MG63 (cell line): ENCODE measurements at regions not wholly inside any gene's neighbourhood (a gene's known extent, or its start where the extent isn't known, plus 50 kb on each side); places are given as distances from the start of the nearest gene placed in this dataset.
"Not testable (repeated sequence)": the region's sequence is repeated elsewhere in the genome, so short reads cannot be mapped to it uniquely, and the experiment has no call there.

Experiments used
- DNase-seq: peaks from one replicate; pipeline ENCODE4 v3.0.0-alpha.2; 2020
- H3K27me3 ChIP-seq: fragments of 250-450 bp; sonication (Bioruptor Pico); 2 replicates; pipeline ENCODE4 v1.5.1; 2020; ENCODE audit warnings: mild to moderate bottlenecking, moderate library complexity
- H3K36me3 ChIP-seq: fragments of 250-450 bp; sonication (Bioruptor Pico); 2 replicates; pipeline ENCODE4 v1.5.1; 2020; ENCODE audit warnings: mild to moderate bottlenecking, moderate library complexity
- H3K4me3 ChIP-seq: fragments of 250-450 bp; sonication (Bioruptor Pico); 2 replicates; pipeline ENCODE4 v1.5.1; 2020; ENCODE audit warnings: mild to moderate bottlenecking, moderate library complexity
- H3K9me3 ChIP-seq: fragments of 250-450 bp; sonication (Bioruptor Pico); 2 replicates; pipeline ENCODE4 v1.5.1; 2020; ENCODE audit warnings: mild to moderate bottlenecking, moderate library complexity

DNA sequence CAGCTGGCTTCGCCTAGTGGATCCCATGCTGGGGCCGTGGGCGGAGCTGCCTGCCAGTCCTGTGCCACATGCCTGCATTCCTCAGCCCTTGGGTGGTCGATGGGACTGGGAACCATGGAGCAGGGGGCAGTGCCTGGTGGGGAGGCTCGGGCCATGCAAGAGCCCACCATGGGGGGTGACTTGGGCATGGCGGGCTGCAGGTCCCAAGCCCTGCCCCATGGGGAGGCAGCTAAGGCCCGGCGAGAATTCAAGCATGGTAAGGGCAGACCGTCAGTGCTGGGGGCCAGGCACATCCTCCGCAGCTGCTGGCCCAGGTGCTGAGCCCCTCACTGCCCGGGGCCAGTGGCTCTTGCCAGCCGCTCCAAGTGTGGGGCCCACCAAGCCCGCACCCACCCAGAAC is 262.6 kb downstream of the CENPC start:
- H3K36me3 ChIP-seq, result no peaks in the 10 kb centered on the region
- no peaks in the 10 kb centered on the region for H3K27me3 ChIP-seq
- no peaks in the 10 kb centered on the region for H3K9me3 ChIP-seq
- H3K4me3 ChIP-seq, result no peak overlapping the region
- DNase-seq, result no peak

DNA sequence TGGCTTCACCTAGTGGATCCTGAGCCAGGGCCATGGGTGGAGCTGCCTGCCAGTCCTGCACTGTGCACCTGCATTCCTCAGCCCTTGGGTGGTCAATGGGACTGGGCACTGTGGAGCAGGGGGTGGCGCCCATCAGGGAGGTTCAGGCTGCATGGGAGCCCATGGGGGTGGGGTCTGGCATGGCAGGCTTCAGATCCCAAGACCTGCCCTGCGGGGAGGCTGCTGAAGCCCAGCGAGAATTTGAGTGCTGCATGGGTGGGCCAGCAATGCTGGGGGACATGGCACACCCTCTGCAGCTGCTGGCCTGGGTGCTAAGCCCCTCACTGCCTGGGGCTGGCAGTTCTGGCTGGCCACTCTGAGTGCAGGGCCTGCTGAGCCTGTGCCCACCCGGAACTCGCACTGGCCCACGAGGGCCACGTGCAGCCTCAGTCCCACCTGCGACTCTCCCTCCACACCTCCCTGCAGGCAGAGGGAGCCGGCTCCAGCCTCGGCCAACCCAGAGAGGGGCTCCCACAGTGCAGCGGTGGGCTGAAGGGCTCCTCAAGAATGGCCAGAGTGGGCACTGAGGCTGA is 270.0 kb downstream of the CENPC start:
- Histone ChIP-seq H3K9me3 (no peaks in the 10 kb centered on the region), H3K27me3 (no peaks in the 10 kb centered on the region), H3K4me3 (no peak overlapping the region), H3K36me3 (no peaks in the 10 kb centered on the region)
- no peak for DNase-seq

DNA sequence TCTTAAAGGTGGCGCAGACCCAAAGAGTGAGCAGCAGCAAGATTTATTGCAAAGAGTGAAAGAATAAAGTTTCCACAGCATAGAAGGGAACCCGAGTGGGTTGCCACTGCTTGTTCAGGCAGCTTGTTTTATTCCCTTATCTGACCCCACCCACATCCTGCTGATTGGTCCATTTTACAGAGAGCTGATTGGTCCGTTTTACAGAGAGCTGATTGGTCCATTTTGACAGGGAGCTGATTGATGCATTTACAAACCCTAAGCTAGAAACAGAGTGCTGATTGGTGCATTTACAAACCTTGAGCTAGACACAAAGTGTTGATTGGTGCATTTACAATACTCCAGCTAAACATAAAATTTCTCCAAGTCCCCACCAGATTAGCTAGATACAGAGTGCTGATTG is 270.6 kb downstream of the CENPC start:
- DNase-seq, H3K36me3 ChIP-seq, H3K27me3 ChIP-seq, H3K4me3 ChIP-seq, H3K9me3 ChIP-seq: not testable (repeated sequence)

DNA sequence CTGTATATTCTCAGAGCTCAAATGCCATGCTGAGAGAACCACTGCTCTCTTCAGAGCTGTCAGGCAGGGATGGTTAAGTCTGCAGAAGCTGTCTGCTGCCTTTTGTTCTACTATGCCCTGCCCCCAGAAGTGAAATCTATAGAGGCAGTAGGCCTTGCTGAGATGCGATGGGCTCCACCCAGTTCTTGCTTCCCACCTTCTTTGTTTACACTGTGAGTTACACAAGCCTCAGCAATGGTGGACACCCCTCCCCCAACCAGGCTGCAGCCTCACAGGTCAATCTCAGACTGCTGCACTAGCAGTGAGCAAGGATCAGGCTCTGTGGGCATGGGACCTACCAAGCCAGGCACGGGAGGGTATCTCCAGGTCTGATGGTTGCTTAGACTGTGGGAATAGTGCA is 271.6 kb downstream of the CENPC start:
- Histone ChIP-seq H3K4me3 (no peak overlapping the region), H3K27me3 (no peaks in the 10 kb centered on the region), H3K9me3 (no peaks in the 10 kb centered on the region), H3K36me3 (no peaks in the 10 kb centered on the region)
- no peak for DNase-seq

DNA sequence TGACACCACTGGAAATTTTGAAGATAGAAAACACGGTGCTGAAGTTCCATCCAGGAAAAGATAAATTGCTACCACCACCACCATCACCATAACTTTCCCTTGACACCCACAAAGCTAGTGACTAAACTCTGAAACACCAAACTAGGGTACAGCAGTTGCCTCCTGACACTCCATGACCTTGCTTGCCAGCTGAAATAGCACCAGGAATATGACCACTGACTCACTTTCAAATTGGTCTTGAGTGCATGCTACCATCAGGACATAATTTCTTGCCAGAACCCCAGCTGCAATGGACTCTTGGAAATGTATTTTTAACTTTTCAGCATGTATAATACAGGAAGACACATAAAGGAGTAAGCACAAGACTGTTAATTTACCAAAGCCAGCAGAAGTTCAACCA is 283.3 kb downstream of the CENPC start:
- H3K9me3 ChIP-seq, result no peaks in the 10 kb centered on the region
- H3K4me3 ChIP-seq, result no peak overlapping the region
- DNase-seq, result no peak

DNA sequence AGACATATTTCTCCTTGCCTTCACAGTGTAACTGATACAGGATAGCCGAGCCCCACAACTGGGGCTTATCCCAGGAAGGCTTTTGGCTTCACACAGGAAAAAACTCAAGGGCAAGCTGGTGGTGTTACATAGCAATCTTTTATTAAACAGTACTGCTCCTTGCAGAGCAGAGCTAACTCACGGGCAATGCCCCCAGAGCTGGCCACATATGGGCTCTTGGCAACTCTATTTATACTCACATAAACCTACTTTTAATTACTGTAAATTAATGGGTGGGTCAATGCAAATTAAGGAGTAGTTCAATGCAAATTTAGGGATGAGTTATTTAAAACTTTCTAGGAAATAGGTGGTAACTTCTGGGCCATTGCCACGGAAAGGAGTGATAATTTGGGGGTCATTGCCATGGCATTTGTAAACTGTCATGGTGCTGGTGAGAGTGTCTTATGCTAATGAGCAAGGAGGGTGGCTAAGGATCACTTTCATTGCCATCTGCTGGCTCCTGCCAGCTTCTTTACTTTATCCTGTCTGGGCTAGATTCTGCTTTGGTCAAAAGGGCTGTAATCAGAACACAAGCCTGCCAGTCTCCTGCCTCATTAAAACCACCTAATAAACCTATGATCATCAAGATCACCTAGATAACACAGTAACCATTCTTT is 288.8 kb downstream of the CENPC start:
- Histone ChIP-seq H3K4me3 (no peak overlapping the region), H3K36me3 (no peaks in the 10 kb centered on the region), H3K9me3 (no peaks in the 10 kb centered on the region), H3K27me3 (no peaks in the 10 kb centered on the region)
- DNase-seq, result no peak

More for the DNA sequence above, 283.3 kb downstream of the CENPC start:
- no peaks in the 10 kb centered on the region for H3K36me3 ChIP-seq
- no peaks in the 10 kb centered on the region for H3K27me3 ChIP-seq

DNA sequence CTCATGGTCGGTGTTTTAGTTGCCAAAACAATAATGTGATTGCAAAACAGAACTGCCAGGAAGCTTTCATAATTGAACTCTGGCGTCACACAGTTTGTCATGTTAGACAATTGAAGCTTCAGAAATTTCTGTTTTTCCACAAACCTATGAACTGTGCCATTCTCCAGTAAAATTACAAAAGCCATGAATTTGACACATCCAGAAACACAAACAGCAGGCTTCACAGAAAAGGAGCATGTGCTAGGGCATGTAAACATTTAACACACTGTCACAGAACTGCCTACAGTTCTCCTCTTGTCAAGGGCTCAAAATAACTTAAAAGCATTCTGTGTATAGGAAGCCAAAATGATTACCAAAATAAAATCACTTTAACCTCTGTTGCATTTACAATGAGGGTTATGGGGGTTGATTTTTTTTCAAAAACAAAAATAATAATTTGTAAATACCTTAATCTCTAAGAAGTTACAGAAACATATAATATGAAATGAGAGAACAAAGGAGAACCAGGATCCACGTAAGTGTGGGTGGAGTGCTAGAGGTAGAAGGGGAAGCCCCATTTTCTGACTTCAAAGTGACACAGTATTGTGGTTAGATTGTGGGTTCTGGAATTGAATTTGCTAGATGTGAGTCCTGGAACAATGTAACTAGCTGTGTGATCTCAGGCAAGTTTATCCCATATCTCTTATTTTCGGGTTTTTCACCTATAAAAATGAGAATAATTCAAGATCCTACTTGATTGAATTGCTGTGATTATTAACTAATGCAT is 295.0 kb downstream of the CENPC start:
- no peaks in the 10 kb centered on the region for H3K27me3 ChIP-seq
- no peaks in the 10 kb centered on the region for H3K9me3 ChIP-seq
- no peak for DNase-seq
- no peak overlapping the region for H3K4me3 ChIP-seq
- H3K36me3 ChIP-seq, result no peaks in the 10 kb centered on the region

DNA sequence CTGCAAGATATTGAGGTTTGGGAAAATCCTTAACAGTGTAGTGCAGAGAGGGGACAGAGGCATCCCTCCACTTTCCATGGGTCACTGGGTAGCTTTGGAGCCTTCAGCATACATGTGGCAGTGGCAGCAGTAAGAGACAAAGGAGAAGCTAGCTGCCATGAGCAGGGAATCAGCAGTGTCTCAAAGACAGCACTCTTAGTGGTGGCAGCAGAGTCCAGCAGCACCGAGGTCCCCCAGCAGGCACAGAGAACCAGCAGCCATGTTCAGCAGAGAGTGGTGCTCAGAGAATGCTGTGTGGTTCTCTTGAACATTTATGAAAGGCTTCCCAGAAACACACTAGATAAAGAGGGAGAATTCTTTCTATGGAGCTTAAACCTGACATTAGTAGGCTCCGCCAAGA is 308.5 kb downstream of the CENPC start:
- Histone ChIP-seq H3K36me3 (no peaks in the 10 kb centered on the region), H3K27me3 (no peaks in the 10 kb centered on the region), H3K4me3 (no peak overlapping the region), H3K9me3 (no peaks in the 10 kb centered on the region)
- no peak for DNase-seq

DNA sequence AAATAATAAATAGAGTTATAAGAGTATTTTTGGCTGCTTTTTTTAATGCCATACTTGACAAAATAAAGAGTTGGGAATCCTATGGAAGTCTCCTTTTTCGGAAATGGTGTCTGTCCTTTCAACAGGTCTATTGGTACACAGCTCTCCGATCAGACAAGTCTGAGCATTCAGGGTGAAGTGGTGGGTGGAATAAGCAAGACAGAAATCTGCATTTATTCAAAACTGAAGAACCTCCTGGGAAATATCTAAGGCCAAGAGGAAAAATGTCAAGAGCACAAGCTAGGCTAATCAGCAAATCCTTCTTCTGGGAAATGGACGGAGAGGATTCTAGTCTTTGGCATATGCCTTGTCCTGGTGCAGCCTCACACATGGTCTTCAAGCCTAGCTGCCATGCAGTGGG is 309.0 kb downstream of the CENPC start:
- no peak overlapping the region for H3K4me3 ChIP-seq
- H3K27me3 ChIP-seq, result no peaks in the 10 kb centered on the region
- H3K36me3 ChIP-seq, result no peaks in the 10 kb centered on the region
- no peaks in the 10 kb centered on the region for H3K9me3 ChIP-seq
- no peak for DNase-seq

DNA sequence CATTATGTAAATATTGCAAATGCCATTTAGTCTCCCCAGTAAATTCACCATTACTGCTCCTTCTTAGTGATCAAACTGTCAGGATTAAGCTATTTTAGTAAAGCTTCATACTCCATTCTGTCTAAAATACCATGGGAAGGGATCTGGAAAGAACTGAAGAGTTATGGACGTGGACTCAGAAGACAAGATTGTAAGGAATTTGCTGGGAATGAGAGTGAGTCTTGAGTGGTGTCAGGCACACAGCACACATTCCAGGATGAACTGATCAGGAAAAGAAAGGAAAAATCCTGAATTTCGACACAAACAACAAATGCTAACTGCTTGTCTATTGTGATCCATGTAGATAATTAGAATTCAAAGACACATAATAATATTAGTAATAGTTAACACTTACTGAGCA is 311.0 kb downstream of the CENPC start:
- no peaks in the 10 kb centered on the region for H3K9me3 ChIP-seq
- H3K36me3 ChIP-seq, result no peaks in the 10 kb centered on the region
- no peak overlapping the region for H3K4me3 ChIP-seq
- H3K27me3 ChIP-seq, result no peaks in the 10 kb centered on the region
- no peak for DNase-seq

DNA sequence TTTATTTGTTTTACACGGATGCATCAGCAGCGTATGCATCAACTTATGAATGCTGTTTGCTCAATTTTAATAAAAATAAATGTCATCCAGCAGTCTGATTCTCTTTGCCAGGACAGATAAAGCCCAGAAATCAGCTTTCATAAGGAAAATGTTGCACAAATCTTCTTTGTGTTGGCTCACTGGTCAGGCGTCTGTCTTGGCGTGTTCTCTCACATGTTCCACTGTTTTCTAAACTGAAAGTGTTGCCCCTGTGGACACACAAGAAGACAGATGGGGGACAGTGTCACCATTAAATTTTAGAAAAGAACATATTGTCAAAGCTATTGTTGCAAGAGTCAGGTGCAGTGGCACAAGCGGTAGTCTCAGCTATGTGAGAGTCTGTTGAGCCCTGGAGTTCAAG is 316.2 kb downstream of the CENPC start:
- Histone ChIP-seq H3K4me3 (no peak overlapping the region), H3K27me3 (no peaks in the 10 kb centered on the region), H3K36me3 (no peaks in the 10 kb centered on the region), H3K9me3 (no peaks in the 10 kb centered on the region)
- DNase-seq, result no peak

DNA sequence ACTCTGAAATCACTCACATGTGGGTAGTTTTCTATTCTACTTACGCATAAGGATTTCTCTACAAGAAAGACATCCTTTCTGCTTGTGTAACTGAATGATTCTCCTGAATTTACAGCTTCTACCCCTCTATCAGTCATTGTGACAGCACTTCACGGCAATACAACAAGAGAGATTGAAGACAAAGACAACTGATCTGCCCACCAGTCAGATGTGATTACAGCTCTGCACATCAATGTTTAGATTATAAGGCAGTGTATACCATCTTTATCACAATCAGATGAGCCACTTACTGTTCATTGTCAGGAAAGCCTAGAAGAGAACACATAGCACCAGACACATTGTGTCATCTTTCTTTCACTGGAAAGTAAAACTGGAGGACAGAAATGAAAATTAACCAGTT is 324.4 kb downstream of the CENPC start:
- no peaks in the 10 kb centered on the region for H3K36me3 ChIP-seq
- no peaks in the 10 kb centered on the region for H3K27me3 ChIP-seq
- no peaks in the 10 kb centered on the region for H3K9me3 ChIP-seq
- no peak overlapping the region for H3K4me3 ChIP-seq
- DNase-seq, result no peak

DNA sequence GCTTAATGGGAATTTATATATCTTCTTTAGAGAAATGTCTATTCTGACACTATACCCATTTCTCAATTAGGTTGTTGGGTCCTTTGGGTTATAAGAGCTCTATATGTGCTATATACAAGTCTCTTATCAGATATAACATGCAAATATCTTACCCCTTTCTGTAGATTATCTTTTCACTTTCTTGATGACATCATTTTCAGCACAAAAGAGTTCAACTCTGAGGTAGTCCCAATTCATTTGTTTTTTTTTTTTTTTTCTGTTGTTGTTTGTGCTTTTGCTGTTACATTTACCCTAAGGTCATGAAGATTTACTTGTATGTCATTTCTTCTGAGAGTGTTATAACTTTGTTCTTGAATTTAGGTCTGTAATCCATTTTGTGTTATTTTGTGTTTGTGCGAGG is 326.4 kb downstream of the CENPC start:
- H3K4me3 ChIP-seq, result no peak overlapping the region
- no peaks in the 10 kb centered on the region for H3K36me3 ChIP-seq
- no peaks in the 10 kb centered on the region for H3K27me3 ChIP-seq
- no peak for DNase-seq
- H3K9me3 ChIP-seq, result no peaks in the 10 kb centered on the region

DNA sequence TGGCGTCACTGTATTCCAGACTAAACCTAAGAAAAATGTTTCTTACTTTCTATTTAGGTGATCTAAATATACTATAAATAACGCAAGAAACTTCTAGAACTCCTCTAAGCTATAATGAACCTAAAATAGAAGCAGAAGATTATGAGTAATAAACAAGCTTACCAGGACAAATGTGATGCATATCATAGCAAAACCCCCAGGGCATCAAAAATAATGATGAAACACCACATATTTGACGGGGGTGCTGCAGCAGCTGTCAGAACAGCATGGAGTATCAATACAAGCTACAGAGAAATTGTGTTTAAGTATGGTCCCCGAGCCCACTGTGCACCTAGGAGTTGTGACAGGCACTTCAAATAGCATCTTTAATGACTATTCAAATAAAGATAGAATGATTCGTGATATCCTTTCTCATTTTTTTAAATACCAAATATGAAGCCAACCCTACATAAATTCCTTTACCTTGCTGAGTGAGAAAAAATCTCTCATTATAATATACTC is 337.3 kb downstream of the CENPC start:
- H3K36me3 ChIP-seq, result no peaks in the 10 kb centered on the region
- no peak for DNase-seq
- H3K4me3 ChIP-seq, result no peak overlapping the region
- no peaks in the 10 kb centered on the region for H3K9me3 ChIP-seq
- H3K27me3 ChIP-seq, result no peaks in the 10 kb centered on the region

DNA sequence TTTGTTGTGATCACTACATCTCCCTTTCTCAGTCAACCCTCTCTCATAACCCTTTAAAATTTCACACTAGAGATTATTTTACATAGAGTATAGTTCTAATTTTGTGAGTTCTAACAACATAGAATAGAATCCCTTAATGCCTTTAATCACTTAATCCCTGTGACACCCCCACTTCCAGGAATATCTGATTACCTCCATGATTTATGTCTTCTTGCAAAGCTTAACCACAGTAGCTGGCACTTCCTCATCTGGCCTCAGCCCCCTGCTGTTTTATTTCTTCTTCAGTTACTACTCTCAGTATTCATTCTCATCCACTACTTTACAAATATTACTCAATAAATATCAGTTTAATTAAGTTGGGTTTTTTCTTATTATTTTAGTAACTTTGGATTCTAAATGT is 340.9 kb downstream of the CENPC start:
- Histone ChIP-seq H3K4me3 (no peak overlapping the region), H3K36me3 (no peaks in the 10 kb centered on the region)
- DNase-seq, result peak; percentile 2

DNA sequence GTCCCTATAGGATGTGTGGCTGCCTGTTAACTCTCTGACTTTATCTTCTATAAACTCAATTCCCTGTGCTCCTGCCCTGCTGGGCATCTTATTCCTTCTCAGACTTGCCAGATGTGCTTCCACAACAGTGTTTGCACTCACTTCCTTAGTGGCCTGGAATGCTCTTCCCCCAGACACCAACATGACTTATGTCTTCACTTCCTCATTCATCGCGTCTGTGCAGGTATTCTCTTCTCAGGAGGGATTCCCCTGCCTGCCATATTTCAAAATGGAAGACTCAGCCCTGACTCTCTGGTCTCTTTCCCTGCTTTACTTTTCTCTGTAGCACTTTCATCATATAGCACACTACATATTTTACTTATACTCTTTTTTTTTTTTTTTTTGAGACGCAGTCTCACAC is 344.0 kb downstream of the CENPC start:
- no peaks in the 10 kb centered on the region for H3K27me3 ChIP-seq
- no peaks in the 10 kb centered on the region for H3K9me3 ChIP-seq
- DNase-seq, result no peak
- H3K36me3 ChIP-seq, result no peaks in the 10 kb centered on the region
- H3K4me3 ChIP-seq, result no peak overlapping the region

More for the DNA sequence above, 340.9 kb downstream of the CENPC start:
- Histone ChIP-seq H3K27me3 (no peaks in the 10 kb centered on the region), H3K9me3 (no peaks in the 10 kb centered on the region)

DNA sequence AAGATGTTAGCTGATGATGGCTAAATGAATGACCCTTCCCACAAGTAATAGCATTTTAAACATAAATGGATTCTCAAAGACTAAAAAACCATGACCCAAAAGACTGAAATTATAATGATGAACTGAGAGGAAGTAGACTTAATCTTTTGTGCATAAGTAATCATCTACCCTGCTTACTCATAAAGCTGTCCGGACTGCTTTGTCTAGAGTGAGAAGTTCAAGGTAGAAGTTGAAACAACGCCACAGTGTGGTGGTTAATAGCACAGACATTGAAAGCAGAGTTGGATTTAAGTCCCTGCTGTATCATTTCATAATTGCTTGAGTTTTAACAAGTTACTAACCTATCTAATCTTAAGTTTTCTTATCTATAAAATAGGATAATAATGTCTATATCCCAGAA is 346.6 kb downstream of the CENPC start:
- Histone ChIP-seq H3K27me3 (no peaks in the 10 kb centered on the region), H3K4me3 (no peak overlapping the region), H3K36me3 (no peaks in the 10 kb centered on the region), H3K9me3 (no peaks in the 10 kb centered on the region)
- DNase-seq, result peak; percentile 0

DNA sequence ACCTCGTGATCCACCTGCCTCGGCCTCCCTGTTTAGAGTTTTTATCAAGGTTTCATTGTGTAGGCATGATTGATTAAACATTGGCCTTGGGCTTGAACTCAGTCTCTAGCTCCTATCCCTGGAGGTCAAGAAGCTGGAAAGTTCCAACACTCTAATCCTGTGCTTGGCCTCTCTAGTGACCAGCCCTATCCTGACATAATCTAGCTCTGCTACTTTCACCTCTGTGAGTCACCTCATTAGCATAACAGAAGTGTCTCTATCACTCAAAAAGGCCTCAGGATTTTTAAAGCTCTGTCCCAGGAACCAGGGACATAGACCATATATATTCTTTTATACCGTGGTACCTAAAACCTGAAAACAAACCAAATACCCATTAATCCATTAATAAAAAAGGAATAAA is 377.5 kb downstream of the CENPC start:
- H3K9me3 ChIP-seq, result no peaks in the 10 kb centered on the region
- no peaks in the 10 kb centered on the region for H3K27me3 ChIP-seq
- no peak overlapping the region for H3K4me3 ChIP-seq

More for the DNA sequence above, 377.5 kb downstream of the CENPC start:
- H3K36me3 ChIP-seq, result no peaks in the 10 kb centered on the region
- no peak for DNase-seq
